CD4-positive, alpha-beta T cell treated with Interleukin-15 for 4 hours (primary cell): ENCODE measurements at regions not wholly inside any gene's neighbourhood (a gene's known extent, or its start where the extent isn't known, plus 50 kb on each side); places are given as distances from the start of the nearest gene placed in this dataset.
"Not testable (repeated sequence)": the region's sequence is repeated elsewhere in the genome, so short reads cannot be mapped to it uniquely, and the experiment has no call there.

Experiments used
- DNase-seq: peaks from one replicate; pipeline ENCODE4 v3.0.0-alpha.2; 2020; ENCODE audit warnings: low spot score

DNA sequence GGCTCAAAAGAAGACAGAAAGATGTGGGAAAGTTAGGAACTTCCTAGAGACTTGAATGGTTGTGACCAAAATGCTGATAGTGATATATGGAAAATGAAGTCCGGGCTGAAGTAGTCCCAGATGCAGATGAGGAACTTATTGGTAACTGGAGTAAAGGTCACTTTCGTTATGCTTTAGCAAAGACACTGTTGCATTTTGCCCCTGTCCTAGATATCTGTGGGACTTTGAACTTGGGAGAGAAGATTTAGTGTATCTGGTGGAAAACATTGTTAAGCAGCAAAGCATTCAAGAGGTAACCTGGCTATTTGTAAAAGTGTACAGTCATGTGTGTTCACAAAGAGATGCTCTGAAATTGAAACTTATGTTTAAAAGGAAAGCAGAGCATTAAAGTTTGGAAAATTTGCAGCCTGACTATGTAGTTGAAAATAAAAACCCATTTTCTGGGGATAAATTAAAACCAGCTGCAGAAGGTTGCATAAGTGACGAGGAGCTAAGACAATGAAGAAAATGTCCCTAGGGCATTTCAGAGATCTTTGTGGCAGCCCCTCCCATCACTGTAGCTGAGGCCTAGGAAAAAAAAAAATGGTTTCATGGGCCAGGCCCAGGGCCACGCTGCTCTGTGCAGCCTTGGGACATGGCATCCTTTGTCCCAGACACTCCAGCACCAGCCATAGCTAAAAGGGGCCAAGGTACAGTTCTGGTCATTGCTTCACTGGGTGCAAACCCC, 1692.2 kb downstream of the HACE1 start:
- no peak for DNase-seq

DNA sequence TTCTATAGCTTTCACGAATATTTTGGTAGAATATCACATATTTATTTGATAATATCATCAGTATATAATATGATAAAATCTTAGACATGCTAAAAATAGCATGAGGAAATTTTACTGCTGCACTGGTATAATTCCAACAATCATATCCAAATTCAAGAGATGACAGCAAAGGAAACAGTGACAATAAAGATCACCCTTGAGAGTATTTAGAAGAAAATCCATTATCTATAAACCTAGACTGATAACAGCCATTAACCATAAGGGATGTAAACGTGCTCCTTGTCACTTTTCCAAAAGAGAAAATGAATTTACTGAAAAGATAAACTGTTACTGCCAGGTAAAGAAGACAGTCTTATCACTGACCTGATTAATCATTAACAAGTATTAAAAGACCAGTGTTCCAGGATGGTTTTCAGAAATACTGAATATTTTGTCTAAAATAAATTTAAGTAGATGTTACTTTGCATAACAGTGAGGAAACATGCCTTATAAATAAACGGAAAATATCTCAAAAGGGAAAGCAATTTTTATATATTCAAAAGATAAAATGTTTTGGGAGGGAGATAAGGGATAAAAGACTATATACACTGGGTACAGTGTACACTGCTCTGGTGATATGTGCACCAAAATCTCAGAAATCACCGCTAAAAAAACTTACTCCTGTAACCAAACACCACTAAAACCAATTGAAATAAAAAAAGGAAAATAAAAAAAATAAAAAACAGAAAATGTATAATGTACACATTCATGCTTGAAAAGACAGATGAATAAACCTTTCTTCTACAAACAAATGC, 1704.7 kb downstream of the HACE1 start:
- DNase-seq, result no peak

DNA sequence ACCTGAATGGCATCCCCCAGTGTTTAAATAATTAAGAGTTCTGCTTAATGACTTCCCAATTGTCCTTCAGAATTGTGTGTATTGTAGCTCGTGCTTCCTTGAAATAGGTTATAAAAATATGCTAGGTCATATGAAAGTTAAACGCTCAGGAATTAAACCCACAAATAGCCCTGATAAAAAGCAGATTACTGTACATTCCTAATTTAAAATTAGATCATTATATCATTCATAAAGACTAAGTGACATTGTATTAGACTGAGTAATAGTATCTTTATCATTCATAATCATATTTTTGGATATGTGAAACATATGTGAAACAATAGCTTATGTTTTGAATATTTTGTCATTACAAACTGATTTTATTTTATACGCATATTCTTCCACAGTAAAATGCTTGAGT, 1706.7 kb downstream of the HACE1 start:
- DNase-seq, result no peak

DNA sequence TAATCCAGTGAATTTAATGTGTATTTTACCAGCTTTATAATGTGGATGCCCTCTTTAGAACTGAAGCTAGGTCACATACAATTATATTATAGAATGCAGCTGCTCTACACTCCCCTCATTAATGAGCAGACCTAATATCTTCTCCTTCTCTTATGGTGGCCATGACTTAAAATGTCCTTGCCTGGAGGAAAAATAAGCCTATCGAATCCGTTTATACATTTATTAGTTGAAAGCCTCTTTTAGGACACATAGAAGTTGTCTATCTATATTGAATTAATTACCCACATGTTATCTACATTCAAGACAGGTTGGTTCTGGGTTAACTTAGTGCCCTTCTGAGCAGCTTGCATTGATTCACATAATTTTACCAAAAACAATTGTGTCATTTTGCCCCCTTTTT, 1716.8 kb downstream of the HACE1 start:
- DNase-seq, result no peak

DNA sequence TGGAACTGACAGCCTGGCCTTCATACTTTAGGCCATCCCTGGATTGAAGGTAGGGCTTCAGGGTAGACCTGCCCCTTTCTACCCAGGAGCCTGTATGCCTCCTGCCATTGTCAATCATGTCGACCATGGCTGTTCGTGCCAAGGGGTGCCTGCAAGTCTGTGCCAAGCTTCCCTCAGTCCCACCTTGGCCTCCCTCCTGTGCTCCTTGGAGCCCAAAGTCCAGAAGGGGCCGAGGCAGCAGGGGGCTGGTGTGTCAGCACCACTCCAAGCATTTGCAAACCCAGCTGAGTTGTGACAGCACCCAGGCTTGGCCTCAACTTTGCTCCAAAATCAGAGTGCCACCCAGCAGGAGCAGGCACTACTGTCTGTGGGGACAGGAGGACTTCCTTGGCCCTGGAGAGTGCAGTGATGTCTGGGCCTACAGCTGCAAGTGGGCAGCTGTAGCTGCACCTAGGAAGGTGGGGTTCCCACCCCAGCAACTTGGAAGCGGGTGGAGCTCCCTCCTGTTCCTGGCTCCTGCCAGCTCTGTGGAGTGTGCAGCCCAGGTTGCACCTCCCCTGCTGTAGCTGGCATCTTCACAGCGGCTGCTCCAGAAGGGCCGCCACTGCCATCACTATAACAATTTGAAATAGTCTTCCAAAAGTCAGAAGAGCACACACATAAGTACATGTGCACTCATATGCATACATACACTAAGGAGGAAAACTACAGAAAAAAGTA, 1719.3 kb downstream of the HACE1 start:
- DNase-seq, result no peak

DNA sequence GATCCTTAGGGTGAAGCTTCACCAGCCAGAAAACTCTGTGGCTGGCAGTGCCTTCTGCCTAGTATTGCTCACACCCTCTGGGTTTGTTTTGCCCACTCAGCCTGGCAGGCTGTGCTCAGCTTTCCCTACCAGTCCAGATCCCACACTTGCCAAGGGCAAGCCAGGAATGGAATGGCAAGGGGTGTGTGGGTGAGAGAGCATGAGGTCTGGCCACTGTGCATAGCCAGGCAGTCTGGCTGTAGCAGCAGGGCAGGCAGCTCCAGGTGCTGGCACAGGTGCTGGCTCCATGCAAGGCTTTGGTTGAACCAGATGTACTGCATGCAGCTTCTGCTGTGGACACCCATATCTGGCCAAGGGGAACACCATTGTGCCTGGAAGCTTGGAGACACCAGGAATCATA, 1720.3 kb downstream of the HACE1 start:
- no peak for DNase-seq

DNA sequence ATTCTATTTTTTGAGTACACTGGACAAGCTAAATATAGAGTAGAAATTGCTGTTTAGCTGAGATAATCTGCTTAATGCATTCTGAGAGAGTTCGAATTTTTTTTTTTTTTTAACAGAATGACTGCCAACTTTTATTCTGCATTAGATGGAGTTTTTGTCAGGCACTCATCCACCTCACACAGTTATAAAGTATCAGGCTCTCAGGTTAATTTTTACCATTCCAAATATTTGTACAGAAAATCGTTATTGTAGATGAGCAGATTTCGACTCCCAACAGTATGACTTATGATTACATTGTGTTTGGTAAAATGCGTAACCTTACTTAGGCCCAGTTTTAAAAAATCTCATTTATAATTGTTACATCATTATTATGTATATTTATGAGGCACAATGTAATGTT, 1731.0 kb downstream of the GRIK2 start:
- no peak for DNase-seq

DNA sequence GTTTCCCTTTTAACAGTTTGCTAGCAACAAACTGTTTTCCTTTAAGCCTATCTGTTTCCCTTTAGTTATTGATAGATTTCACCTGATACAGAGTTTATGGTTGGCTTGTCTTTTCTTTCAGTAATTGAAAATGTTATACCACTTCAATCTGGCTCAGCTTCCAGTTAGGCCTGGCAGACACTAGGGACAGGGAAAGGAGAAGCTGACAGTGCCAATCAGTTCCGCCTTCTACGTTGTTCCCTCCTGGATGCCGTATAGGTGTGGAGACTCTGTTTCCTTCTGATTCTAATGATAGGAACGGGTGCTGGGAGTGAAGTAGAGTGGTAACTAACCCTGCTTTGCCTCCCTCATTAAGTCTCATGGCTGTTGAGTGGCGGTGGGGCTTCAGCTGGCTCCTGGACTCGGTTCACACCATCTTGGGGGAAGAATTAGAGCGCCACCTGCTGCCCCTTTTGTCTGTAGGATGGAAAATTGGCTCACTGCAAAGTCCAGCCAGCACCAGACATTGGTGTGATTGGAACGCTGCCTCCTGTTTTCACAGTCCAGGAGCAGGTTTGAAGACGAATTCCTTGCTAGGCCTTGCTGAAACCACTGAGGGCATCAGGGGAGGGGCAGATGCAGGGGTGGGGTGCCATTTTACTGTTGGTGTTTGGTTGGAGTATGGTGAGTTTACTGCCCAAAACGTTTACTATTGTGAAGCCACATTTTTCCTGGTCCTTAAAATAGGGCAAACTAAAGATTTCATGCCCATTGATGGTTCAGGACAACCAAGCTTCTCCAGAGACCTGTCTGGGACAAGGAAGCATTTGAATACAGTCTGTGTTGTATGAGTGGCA, 1729.5 kb downstream of the GRIK2 start:
- DNase-seq, result no peak

DNA sequence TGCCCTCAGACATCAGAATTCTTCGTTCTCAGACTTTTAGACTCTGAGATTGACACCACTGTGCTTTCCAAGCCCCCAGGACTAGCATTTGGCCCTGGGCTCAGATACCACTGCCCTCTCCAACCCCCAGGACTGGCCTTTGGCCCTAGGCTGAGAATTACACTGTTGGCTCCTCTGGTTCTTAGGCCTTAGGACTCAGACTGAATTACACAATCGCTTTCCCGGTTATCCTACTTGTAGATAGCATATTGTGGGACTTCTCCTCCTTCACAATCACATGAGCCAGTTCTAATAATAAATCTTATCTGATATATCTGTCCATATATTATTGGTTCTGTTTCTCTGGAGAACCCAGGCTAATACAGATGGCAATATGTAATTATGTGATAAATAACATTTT, 1725.5 kb downstream of the GRIK2 start:
- no peak for DNase-seq

DNA sequence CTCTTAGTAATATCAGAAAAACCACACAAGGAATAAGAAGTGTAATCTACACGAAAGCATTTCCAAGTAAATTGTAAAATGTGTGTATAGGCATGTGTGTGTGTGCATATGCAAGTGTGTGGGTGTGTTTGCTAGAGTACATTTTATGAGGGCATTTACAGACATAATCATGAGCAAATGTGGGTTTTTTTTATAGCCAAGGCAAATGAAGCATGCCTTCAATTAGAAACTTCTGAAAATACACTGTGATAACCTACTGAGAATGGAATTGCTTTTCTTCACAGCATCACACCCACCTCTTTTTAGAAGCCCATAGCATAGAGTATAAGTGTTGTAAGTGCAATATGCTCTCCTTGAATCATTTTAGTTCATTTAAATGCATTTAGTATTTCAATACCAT, 1721.1 kb downstream of the GRIK2 start:
- no peak for DNase-seq

DNA sequence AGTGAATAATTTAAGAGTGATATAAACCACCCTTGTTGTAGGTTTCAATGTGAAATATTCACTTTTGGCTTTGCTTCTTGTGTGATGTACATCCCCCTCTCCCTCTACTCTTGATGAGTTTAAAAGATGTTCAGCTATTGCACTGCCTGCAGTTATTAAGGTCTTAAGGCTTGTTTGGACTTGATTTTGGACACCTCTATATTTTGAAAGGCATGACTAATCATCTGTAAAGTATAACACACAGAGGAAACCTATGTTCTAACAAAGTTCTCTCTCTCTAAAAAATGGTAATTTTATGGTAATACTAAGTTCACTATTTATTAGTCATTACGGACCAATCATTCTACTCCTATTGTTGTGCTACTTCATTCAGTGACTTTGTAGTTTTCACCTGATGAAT, 1719.9 kb downstream of the GRIK2 start:
- no peak for DNase-seq

DNA sequence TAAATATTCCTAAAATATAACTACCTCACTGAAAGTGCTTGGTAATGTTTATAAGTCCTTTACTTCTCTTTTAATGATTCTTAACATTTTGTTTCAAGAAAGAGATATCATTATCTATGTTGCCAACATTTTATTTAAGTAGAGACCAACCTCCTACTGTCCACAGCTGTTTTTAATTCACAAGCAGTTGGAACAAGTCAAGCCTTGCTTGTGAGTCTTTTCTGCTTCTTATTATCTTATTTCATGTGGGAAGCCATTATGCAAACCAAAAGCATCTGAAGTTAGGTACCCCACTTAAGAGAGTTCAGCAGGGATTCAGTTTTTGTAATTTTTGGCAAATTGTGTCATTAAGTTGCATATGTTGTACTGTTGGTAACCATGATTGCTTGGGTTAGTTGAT, 1714.5 kb downstream of the GRIK2 start:
- DNase-seq, result no peak

DNA sequence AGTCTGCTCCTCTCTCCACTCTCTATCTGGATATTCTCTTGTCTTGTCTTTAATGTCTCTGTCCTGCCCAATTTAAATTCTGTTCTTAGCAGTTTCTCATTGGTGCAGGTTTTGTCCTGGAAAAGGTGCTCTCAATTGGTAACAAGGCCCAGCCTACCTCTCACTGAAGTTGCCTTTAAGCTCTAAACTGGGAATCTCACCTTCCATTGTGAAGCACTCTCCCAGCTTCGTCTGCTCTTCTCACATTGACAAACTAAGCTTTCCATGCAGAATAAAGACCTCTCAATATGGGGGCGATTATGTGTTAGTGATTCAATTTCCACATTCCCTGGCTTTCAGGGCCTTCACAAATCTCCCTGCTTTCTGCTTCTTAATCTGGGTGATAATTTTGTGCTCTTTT, 1712.2 kb downstream of the GRIK2 start:
- no peak for DNase-seq

DNA sequence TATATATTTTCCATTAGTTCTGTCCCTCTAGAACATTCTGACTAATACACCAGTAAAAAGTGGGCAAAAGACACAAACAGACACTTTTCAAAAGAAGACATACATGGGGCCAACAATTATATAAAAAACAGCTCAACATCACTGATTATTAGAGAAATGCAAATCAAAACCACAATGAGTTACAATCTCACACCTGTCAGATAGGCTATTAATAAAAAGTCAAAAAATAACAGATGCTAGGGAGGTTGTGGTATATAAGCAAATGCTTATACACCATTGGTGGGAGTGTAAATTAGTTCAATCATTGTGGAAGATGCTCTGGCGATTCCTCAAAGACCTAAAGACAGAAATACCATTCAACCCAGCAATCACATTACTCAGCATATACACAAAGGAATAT, 1707.8 kb downstream of the GRIK2 start:
- no peak for DNase-seq

DNA sequence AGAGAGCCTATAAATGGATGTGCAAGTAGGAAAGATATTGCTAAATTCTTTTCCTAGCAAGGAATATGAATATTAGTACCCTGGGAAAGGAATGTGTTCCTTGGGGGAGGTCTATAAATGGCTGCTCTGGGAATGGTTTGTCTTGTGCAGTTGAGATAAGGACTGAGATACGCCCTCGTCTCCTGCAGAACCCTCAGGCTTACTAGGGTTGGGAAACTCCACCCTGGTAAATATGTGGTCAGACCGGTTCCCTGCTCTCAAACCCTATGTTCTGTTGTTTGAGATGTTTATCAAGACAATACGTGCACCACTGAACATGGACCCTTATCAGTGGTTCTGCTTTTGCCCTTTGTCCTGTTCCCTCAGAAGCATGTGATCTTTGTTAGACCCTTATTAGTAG, 1698.9 kb downstream of the GRIK2 start:
- DNase-seq, result not testable (repeated sequence)

DNA sequence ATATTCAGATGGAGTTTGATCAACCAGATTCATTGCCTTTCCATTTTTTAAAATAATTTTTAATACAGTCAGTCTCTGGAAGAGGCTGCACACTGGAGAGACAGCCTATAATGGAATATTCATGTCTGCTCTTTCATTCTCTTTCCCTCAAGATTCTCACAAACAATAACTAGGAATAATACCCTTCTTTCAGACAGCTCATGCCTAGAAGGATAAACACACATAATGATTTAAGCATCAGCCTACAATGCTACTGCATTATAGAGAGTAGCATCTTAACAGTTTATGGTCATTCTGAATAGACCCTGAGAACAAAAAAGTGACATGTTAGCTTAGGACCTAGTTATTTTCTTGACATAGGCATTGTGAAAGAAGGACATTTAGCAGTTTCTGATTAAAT, 1692.3 kb downstream of the GRIK2 start:
- DNase-seq, result no peak

DNA sequence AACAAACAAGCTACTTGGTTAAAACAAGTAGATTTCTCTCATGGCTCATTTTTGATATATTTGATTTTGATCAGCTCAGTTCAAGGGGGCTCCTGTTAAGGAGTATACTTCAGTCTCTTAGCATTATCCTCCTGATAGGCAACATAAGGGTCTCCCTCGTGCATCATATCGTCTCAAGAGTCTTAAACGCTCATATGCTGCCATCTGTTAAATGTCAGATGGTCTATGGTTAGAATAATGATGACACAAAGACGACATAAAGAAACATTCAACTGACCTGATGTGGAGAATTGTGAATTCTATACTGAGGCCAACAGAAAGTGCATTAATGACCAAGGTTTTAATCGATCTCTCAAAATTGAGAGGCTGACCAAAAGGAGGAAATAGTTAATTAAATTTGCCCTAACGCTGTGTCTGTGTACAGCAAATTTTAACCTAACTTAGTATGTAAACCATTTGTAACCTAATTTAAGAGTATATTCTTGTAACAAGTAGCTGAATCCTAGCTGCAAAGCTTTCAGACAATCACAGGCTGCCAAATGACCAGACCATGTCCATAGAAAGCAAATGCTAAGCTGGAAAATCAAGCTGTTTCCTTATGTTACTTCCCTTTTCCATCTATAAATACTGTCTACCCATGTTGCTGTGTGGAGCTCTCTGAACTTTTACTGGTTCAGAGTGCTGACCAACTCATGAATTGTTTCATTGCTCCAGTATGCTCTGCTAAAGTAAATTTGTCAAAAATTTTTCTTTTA, 1688.5 kb downstream of the GRIK2 start:
- DNase-seq, result no peak

DNA sequence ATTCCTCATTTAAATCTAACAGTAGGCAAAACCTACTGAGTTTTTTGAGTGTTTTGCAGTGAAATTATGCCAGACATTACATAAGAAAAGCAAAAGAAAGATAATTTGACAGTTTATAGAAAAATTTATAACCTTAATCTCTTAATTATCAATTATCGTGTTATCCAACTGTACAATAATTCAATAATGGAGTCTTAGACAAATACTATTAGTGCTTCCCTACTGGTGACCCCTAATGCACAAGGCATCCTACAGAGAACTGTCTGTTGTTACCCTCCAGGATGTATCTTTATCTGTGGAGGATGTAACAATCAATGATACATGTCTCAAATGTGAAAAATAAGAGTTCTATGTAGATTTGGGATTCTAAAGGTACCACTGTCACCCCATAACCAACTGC, 1687.6 kb downstream of the GRIK2 start:
- DNase-seq, result no peak

DNA sequence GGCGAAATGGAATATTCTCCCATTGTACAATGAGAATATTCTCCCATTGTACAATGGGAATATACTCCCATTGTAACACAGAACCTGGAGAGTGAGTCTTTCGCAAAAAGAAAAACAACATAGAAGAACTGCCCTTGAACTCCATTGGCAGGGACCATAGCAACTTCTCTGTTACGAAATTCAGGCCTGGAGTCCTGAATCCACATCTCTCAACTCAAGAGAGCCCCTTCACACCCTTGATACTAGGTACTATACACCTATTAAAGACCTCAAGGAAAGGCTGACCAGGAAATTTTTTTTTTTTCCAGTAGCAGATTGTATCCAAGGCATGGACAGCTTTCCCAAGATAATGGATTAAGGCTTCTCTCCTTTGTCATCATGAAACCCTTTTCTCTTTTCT, 1687.0 kb downstream of the GRIK2 start:
- DNase-seq, result no peak

DNA sequence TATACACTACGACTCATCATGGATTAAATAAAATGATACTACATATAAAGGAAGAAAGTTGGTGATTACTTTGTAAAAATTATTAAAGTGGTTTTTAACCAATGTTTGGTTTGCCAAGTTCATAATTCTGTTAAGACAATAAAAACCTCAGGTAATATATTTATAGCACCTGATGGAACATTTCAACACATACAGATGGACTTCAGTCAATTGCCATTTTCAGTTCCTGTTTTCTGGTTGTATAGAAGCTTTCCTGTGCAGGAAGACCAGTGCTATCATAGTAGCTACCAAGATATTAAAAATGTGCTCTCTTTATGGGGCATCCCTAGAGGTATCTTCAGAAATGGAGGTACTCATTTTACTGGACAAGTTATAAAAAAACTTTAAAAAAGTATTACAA, 1686.4 kb downstream of the GRIK2 start:
- no peak for DNase-seq

DNA sequence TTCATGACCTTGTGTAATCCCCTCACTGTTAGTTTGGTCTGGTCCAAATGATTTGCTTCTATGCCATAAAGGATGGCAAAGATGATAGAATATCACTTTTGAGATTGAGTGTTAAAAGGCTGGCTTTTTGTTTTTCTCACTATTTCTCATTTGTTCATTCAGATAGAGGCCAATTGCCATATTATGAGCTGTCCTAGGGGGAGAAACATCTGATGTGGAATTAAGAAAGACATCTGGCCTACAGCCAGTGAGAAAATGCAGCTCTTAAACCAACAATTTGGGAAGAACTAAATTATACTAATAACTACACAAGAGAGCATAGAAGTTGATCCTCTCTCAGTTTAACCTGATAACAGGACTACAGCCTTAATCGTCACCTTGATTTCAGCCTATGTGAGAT, 1668.6 kb downstream of the GRIK2 start:
- DNase-seq, result no peak

DNA sequence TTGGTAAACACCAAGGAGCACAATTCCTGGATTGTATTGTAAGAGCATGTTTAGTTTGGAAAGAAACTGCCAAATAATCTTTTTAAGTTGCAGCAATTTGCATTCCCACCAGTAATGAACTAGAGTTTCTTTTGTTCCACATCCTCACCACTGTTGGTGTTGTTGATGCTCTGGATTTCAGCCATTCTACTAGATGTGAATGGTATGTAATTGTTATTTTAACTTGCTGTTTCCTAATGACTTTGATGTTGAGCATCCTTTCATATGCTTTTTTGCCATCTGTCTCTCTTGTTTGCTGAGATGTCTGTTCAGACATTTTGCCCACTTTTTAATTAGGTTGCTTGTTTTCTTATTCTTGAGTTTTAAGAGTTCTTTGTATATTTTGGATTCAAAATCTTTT, 1654.1 kb downstream of the GRIK2 start:
- no peak for DNase-seq
